GM12878 (cell line): ENCODE measurements at regions not wholly inside any gene's neighbourhood (a gene's known extent, or its start where the extent isn't known, plus 50 kb on each side); places are given as distances from the start of the nearest gene placed in this dataset.

Source experiments
- ATAC-seq: fragments of 200-7000 bp; cut with Tn5 transposase; 3 replicates; pipeline ENCODE4 v1.9.1; 2020; ENCODE audit warnings: mild to moderate bottlenecking, moderate library complexity
- BruUV-seq: library from RNA; stranded (reverse); fragments of 400-500 nt; replicated peaks from 2 replicates; lab custom pipeline; 2021; lab: Mats Ljungman, UMichigan
- CTCF ChIA-PET: fragments of 300-600 bp; sonication (Branson Sonifier 250); formaldehyde crosslinking; extraction: SDS; loops from one replicate; lab custom pipeline; 2021; ENCODE audit warnings: inconsistent platforms; lab: Yijun Ruan, JAX
- POLR2A ChIA-PET: fragments of 350-600 bp; formaldehyde crosslinking; extraction: SDS; loops from one replicate; lab custom pipeline; 2021; ENCODE audit warnings: inconsistent platforms; lab: Charles Lee
- RAD21 ChIA-PET: fragments of 300-600 bp; sonication (Branson Sonifier 250); formaldehyde crosslinking; loops from one replicate; lab custom pipeline; 2023; ENCODE audit warnings: antibody characterized with exemption; ENCODE audit not compliant: unreplicated experiment; lab: Charles Lee
- SMC1A ChIA-PET: fragments of 300-600 bp; sonication (Branson Sonifier 250); formaldehyde crosslinking; loops from one replicate; lab custom pipeline; 2023; ENCODE audit not compliant: unreplicated experiment, uncharacterized antibody; lab: Charles Lee
- DNase-seq: peaks from one replicate; pipeline ENCODE4 v3.0.0-alpha.2; 2011; ENCODE audit warnings: low read depth, low spot score
- FAIRE-seq: peaks from 3 replicates; lab custom pipeline; 2011; peaks lifted over from hg19 to GRCh38; lab: Jason Lieb, UNC
- H2AFZ ChIP-seq: 2 replicates; pipeline ENCODE4 v1.6.0; 2011; ENCODE audit warnings: low read depth, low read length, control low read depth; ENCODE audit not compliant: control insufficient read depth
- H3K27ac ChIP-seq: 2 replicates; pipeline ENCODE4 v1.5.1; 2011; ENCODE audit warnings: control low read depth; ENCODE audit not compliant: control insufficient read depth, insufficient read depth
- H3K27me3 ChIP-seq, 2 experiments: replicated peaks in 1 of 2; 2 replicates each; pipeline versions ENCODE4 v1.6.0 to v1.6.1; 2011; ENCODE audit warnings: low read length in 1 of 2; ENCODE audit not compliant: control insufficient read depth in 2 of 2, insufficient read depth in 2 of 2
- H3K36me3 ChIP-seq, 2 experiments: 2 replicates each; pipeline ENCODE4 v1.5.1; 2011; ENCODE audit warnings: low read length in 1 of 2; ENCODE audit not compliant: control insufficient read depth in 2 of 2, insufficient read depth in 2 of 2
- H3K4me1 ChIP-seq: 2 replicates; pipeline ENCODE4 v1.6.1; 2011; ENCODE audit warnings: mild to moderate bottlenecking, low read length, moderate library complexity, mixed read lengths; ENCODE audit not compliant: control insufficient read depth, insufficient read depth
- H3K4me2 ChIP-seq: 2 replicates; pipeline ENCODE4 v1.6.0; 2011; ENCODE audit warnings: control low read depth; ENCODE audit not compliant: control insufficient read depth, insufficient read depth
- H3K4me3 ChIP-seq: fragments of 200-600 bp; sonication (generic); 2 replicates; pipeline ENCODE4 v1.5.1; 2016
- H3K79me2 ChIP-seq: 2 replicates; pipeline ENCODE4 v1.6.0; 2011; ENCODE audit warnings: low read length; ENCODE audit not compliant: control insufficient read depth, insufficient read depth
- H3K9ac ChIP-seq: 2 replicates; pipeline ENCODE4 v1.8.0; 2011; ENCODE audit warnings: low read length, control low read depth, mixed read lengths; ENCODE audit not compliant: control insufficient read depth, insufficient read depth
- H3K9me3 ChIP-seq: replicated peaks from 3 replicates; pipeline ENCODE4 v1.5.1; 2011; ENCODE audit warnings: mild to moderate bottlenecking, low read length; ENCODE audit not compliant: control insufficient read depth, insufficient read depth
- H4K20me1 ChIP-seq: 2 replicates; pipeline ENCODE4 v1.6.0; 2011; ENCODE audit not compliant: control insufficient read depth, insufficient read depth
- HDAC6 ChIP-seq: fragments of 200-600 bp; sonication (generic); IDR thresholded peaks from one replicate; pipeline ENCODE4 v1.8.0; 2017; ENCODE audit warnings: antibody characterized with exemption; ENCODE audit not compliant: unreplicated experiment
- NBN ChIP-seq: fragments of 450-650 bp; IDR thresholded peaks from 2 replicates; pipeline ENCODE4 v1.6.1; 2016
- NR2F1 ChIP-seq: fragments of 450-650 bp; conservative IDR thresholded peaks from 2 replicates; pipeline ENCODE4 v1.6.1; 2017; ENCODE audit warnings: mild to moderate bottlenecking
- NRF1 ChIP-seq: conservative IDR thresholded peaks from 2 replicates; pipeline ENCODE4 v1.6.1; 2011; ENCODE audit warnings: mild to moderate bottlenecking, low read depth, low read length, improper control_type of control experiment
- POLR2A ChIP-seq: IDR thresholded peaks from 2 replicates; pipeline ENCODE4 v1.6.1; 2011; ENCODE audit warnings: low read depth, mild to moderate bottlenecking, low read length
- RB1 ChIP-seq: fragments of 450-650 bp; formaldehyde crosslinking; IDR thresholded peaks from 2 replicates; pipeline ENCODE4 v1.6.1; 2017; ENCODE audit warnings: mild to moderate bottlenecking, borderline replicate concordance
- SPI1 ChIP-seq: IDR thresholded peaks from 2 replicates; pipeline ENCODE4 v1.6.1; 2011; ENCODE audit warnings: low read depth, mild to moderate bottlenecking, low read length, moderate library complexity, borderline replicate concordance; ENCODE audit not compliant: insufficient read depth
- SRF ChIP-seq, 2 experiments: IDR thresholded peaks; 2 replicates each; pipeline ENCODE4 v1.6.1; 2011; ENCODE audit warnings: low read depth in 2 of 2, low read length in 2 of 2, mild to moderate bottlenecking in 1 of 2, moderate library complexity in 1 of 2
- USF2 ChIP-seq: IDR thresholded peaks from 2 replicates; pipeline ENCODE4 v1.6.1; 2011; ENCODE audit warnings: low read depth, low read length, improper control_type of control experiment, borderline replicate concordance
- ZBTB33 ChIP-seq: fragments of 450-650 bp; IDR thresholded peaks from 2 replicates; pipeline ENCODE4 v1.6.1; 2017; ENCODE audit warnings: mild to moderate bottlenecking
- ZNF217 ChIP-seq: fragments of 450-650 bp; IDR thresholded peaks from 2 replicates; pipeline ENCODE4 v1.6.1; 2017; ENCODE audit warnings: antibody characterized with exemption, mild to moderate bottlenecking
- WGBS: methylation state at CpG from one replicate; pipeline ENCODE4 v1.1.6; 2016; ENCODE audit warnings: low lambda C conversion rate; ENCODE audit not compliant: insufficient replicate concordance, insufficient coverage; ENCODE audit errors: missing lambda C conversion rate; 5-methylcytosine and 5-hydroxymethylcytosine counted together
- in situ Hi-C: fragments of 300-500 bp; cut with MboI; formaldehyde crosslinking; loops from 9 replicates; pipeline ENCODE4 v1.14.3; 2018; ENCODE audit warnings: mixed read lengths
- intact Hi-C: fragments of 100-400 bp; cut with micrococcal nuclease; formaldehyde crosslinking; loops from one replicate; pipeline ENCODE4 v1.14.2; 2022; ENCODE audit not compliant: unreplicated experiment

GRCh38 chr2:143899987-143900386 is 619.9 kb downstream of the ZEB2 start:
- in situ Hi-C loops, result no loop called here
- FAIRE-seq, result no peak

More at GRCh38 chr2:143899987-143900386, 619.9 kb downstream of the ZEB2 start:
- Histone ChIP-seq H4K20me1 (no peaks in the 10 kb centered on the region), H3K4me1 (no peaks in the 10 kb centered on the region), H3K36me3 (no peaks in the 10 kb centered on the region), H3K9me3 (no peaks in the 10 kb centered on the region), H3K79me2 (no peaks in the 10 kb centered on the region), H3K27me3 (no peaks in the 10 kb centered on the region), H2AFZ (no peak overlapping the region), H3K9ac (no peak overlapping the region), H3K4me3 (no peak overlapping the region), H3K27ac (no peak overlapping the region), H3K4me2 (no peak overlapping the region)
- no peak for TF ChIP-seq ZNF217
- no peak for TF ChIP-seq NRF1
- TF ChIP-seq ZBTB33, result no peak
- no peak for TF ChIP-seq RB1
- no peak for TF ChIP-seq POLR2A
- TF ChIP-seq NR2F1, result no peak
- TF ChIP-seq NBN, result no peak
- no peak for TF ChIP-seq SPI1
- no peak for TF ChIP-seq SRF (IDR thresholded peaks at IDR 0.05; ENCODE audit: low read depth in 2 of 2, low read length in 2 of 2)
- no peak for TF ChIP-seq USF2
- no peak for TF ChIP-seq HDAC6
- DNase-seq, result no peak
- ChIA-PET RAD21 (interaction anchor here (0.5 kb wide), 1 partner anchor 8 kb away, joined by 4 read pairs; no protein-coding TSS in a partner anchor), POLR2A (no interaction called here), SMC1A (no interaction called here), CTCF (no interaction called here)
- BruUV-seq, result no TSS peak
- no peak for ATAC-seq
- WGBS, result 84% methylated on average over 4 of the region's 4 CpGs
- intact Hi-C loops, result no loop called here
